ENCODE measurements at regions not wholly inside any gene's neighbourhood (a gene's known extent, or its start where the extent isn't known, plus 50 kb on each side); places are given as distances from the start of the nearest gene placed in this dataset.

DNA sequence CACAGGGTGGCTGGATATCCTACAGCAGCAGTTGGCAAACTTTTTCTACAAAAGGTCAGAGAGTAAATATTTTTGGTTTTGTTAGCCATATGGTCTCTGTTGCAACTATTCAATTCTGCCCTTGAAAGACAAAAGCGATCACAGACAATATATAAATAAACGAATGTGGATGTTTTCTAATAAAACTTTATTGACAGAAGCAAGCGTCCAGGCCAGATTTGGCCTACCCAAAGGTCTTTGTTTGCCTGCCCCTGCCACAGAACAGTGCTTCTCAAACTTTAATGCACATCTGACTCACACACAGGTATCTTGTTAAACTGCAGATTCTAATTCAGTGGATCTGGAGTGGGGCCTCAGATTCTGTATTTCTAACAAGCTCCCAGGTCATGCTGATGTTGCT, 621.4 kb upstream of the DIPK2B start:
- no peaks in the 10 kb centered on the region for H3K9me3 ChIP-seq
- H3K4me3 ChIP-seq: no peak overlapping the region
- no peak overlapping the region for H3K27ac ChIP-seq
- H3K27me3 ChIP-seq: no peaks in the 10 kb centered on the region
- no peak for DNase-seq
- H3K4me1 ChIP-seq: no peaks in the 10 kb centered on the region
- intact Hi-C loops (cut with DNase I; ENCODE audit: low total_unique reads): no loop called here
- H3K36me3 ChIP-seq: no peaks in the 10 kb centered on the region
- no peak for TF ChIP-seq POLR2A (IDR thresholded peaks at IDR 0.05)
- TF ChIP-seq, protein P1, sequence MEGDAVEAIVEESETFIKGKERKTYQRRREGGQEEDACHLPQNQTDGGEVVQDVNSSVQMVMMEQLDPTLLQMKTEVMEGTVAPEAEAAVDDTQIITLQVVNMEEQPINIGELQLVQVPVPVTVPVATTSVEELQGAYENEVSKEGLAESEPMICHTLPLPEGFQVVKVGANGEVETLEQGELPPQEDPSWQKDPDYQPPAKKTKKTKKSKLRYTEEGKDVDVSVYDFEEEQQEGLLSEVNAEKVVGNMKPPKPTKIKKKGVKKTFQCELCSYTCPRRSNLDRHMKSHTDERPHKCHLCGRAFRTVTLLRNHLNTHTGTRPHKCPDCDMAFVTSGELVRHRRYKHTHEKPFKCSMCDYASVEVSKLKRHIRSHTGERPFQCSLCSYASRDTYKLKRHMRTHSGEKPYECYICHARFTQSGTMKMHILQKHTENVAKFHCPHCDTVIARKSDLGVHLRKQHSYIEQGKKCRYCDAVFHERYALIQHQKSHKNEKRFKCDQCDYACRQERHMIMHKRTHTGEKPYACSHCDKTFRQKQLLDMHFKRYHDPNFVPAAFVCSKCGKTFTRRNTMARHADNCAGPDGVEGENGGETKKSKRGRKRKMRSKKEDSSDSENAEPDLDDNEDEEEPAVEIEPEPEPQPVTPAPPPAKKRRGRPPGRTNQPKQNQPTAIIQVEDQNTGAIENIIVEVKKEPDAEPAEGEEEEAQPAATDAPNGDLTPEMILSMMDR (IDR thresholded peaks at IDR 0.05): no peak

DNA sequence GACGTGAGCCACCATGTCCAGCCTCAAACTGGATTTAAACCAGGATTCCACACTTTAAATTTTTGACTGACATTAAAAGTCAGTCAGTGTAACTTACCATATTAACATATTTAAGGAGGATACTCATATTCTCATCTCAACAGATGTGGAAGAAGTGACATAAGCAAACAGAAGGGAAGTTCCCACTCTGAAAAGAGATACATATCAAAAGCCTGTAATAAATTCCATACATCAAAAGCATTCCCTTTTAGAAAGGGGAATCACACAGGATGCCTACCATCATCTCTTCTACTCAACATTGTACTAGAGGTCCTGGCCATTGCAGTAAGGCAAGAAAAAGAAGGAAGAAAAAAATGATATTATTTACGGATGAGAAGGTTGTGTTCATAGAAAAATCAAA, 618.2 kb upstream of the DIPK2B start:
- no peak overlapping the region for H3K4me3 ChIP-seq
- no peak for TF ChIP-seq POLR2A (IDR thresholded peaks at IDR 0.05)
- TF ChIP-seq, protein P1 (IDR thresholded peaks at IDR 0.05): no peak
- no peaks in the 10 kb centered on the region for H3K36me3 ChIP-seq
- no peaks in the 10 kb centered on the region for H3K4me1 ChIP-seq
- no peaks in the 10 kb centered on the region for H3K27me3 ChIP-seq
- H3K27ac ChIP-seq: no peak overlapping the region
- H3K9me3 ChIP-seq: no peaks in the 10 kb centered on the region
- intact Hi-C loops (cut with DNase I; ENCODE audit: low total_unique reads): no loop called here
- DNase-seq: no peak

DNA sequence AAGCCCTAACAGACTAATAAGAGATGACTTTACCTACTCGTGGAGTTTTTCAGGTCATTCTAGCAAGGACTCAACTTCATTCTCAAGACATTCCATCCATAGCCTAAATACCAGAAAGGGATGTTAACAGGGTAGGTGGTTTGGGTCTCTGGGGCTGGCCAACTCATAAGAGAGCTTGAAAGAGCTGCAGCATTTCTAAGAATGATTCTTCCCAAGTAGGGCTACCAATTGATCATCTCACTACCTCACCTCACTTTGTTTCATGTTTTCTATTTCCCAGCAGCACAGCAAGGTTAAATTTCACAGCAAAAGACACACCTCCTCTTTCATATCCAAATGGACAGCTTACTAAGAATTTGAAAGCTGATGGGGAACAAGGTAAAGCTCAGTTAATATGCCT, 614.8 kb upstream of the DIPK2B start:
- H3K9me3 ChIP-seq: no peaks in the 10 kb centered on the region
- H3K4me1 ChIP-seq: no peaks in the 10 kb centered on the region
- no peaks in the 10 kb centered on the region for H3K27me3 ChIP-seq
- TF ChIP-seq, protein P1 (IDR thresholded peaks at IDR 0.05): no peak
- no peak for TF ChIP-seq POLR2A (IDR thresholded peaks at IDR 0.05)
- DNase-seq: no peak
- no peak overlapping the region for H3K27ac ChIP-seq
- H3K36me3 ChIP-seq: no peaks in the 10 kb centered on the region
- intact Hi-C loops (cut with DNase I; ENCODE audit: low total_unique reads): no loop called here
- no peak overlapping the region for H3K4me3 ChIP-seq

DNA sequence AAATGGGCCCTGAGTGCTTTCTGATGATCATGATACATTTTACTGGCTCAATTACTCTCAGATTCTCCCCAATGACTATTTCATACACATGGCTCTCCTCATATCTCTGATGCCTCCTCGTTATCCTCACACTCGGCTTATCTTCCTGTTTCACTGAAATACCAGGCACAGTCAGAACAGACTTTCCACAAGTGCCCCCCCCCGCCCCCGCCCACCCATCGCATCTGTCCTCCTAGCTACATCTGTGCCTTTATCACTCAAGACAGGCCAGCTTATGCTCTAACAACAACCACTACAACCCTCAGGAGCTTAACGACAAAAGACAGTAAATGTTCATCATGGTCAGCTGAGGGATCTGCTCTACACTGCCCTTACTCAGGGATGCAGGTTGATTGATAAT, 610.6 kb upstream of the DIPK2B start:
- Histone ChIP-seq H3K27me3 (no peaks in the 10 kb centered on the region), H3K27ac (no peak overlapping the region), H3K36me3 (no peaks in the 10 kb centered on the region), H3K9me3 (no peaks in the 10 kb centered on the region), H3K4me3 (no peak overlapping the region), H3K4me1 (no peaks in the 10 kb centered on the region)
- no peak for DNase-seq
- intact Hi-C loops (cut with DNase I; ENCODE audit: low total_unique reads): no loop called here
- TF ChIP-seq, protein P1 (IDR thresholded peaks at IDR 0.05): no peak
- TF ChIP-seq POLR2A (IDR thresholded peaks at IDR 0.05): no peak

DNA sequence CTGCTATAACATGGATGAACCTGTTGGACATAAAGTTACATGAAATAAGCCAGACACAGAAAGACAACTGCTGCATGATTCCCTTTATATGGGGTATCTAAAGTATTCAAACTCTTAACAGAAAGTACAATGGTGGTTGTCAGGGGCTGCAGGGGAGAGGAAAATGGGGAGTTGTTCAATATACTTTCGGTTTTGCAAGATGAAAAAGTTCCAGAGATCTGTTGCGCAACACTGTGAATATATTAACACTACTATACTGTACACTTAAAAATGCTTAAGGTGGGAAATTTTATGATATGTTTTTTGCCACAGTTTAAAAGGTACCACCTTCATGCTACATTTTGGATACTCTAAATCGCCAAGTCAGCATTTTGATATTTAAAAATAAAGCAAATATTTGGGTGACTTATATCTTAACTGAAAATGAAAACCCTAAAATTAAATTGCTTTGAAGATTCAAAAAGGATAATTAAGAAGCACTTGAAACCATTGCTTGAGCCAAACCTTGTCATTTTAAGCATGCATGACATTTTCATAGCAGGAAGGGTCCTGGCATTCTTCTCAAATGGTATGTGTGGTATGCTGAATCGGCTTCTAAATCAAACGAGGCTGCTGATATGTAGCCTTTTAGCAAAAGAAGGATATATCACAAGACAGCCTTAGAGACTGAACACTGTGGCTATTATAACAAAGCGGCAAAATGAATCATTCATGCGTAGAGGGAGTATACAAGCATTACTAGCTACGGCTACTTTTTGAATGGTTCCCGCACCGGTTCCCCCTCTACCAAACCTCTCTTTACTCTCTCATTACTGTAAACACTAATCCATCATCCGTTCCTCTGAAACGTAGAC, 607.1 kb upstream of the DIPK2B start:
- H3K27me3 ChIP-seq: no peaks in the 10 kb centered on the region
- H3K9me3 ChIP-seq: no peaks in the 10 kb centered on the region
- H3K4me1 ChIP-seq: no peaks in the 10 kb centered on the region
- H3K4me3 ChIP-seq: no peak overlapping the region
- TF ChIP-seq, protein P1 (IDR thresholded peaks at IDR 0.05): no peak
- TF ChIP-seq POLR2A (IDR thresholded peaks at IDR 0.05): no peak
- H3K27ac ChIP-seq: peak overlapping the region; percentile 57 to 79
- DNase-seq: no peak
- no peaks in the 10 kb centered on the region for H3K36me3 ChIP-seq
- intact Hi-C loops (cut with DNase I; ENCODE audit: low total_unique reads): no loop called here
